Astrocyte (in vitro differentiated cells and primary cell): ENCODE measurements at regions not wholly inside any gene's neighbourhood (a gene's known extent, or its start where the extent isn't known, plus 50 kb on each side); places are given as distances from the start of the nearest gene placed in this dataset.

ENCODE experiments used
- CTCF ChIP-seq: IDR thresholded peaks from 2 replicates; pipeline ENCODE4 v1.5.1; 2011; ENCODE audit warnings: low read depth, mild to moderate bottlenecking, inconsistent platforms, low read length, moderate library complexity; ENCODE audit not compliant: insufficient read depth
- EZH2 ChIP-seq: IDR thresholded peaks from 2 replicates; pipeline ENCODE4 v1.6.1; 2012; ENCODE audit warnings: mild to moderate bottlenecking, low read length, inconsistent platforms; ENCODE audit not compliant: insufficient read depth

- TF ChIP-seq CTCF (no peak), EZH2 (no peak)
Measured at GRCh38 chr15:87225436-87225835, 1031.1 kb downstream of the NTRK3 start.
